HAP-1 (cell line): ENCODE measurements at regions not wholly inside any gene's neighbourhood (a gene's known extent, or its start where the extent isn't known, plus 50 kb on each side); places are given as distances from the start of the nearest gene placed in this dataset.
"Not testable (repeated sequence)": the region's sequence is repeated elsewhere in the genome, so short reads cannot be mapped to it uniquely, and the experiment has no call there.

ENCODE experiments used
- DNase-seq, 2 experiments: peaks; one replicate each; pipeline ENCODE4 v3.0.0-alpha.2; 2016 to 2020; ENCODE audit warnings: low spot score in 2 of 2
- H3K27me3 ChIP-seq: fragments of 250-450 bp; sonication (Bioruptor Pico); 2 replicates; pipeline ENCODE4 v1.5.1; 2020; ENCODE audit warnings: low read depth, mild to moderate bottlenecking, moderate library complexity
- H3K36me3 ChIP-seq: fragments of 250-450 bp; sonication (Bioruptor Pico); replicated peaks from 2 replicates; pipeline ENCODE4 v1.5.1; 2020; ENCODE audit warnings: mild to moderate bottlenecking
- H3K4me1 ChIP-seq: fragments of 250-450 bp; sonication (Bioruptor Pico); 2 replicates; pipeline ENCODE4 v1.5.1; 2020; ENCODE audit warnings: mild to moderate bottlenecking
- H3K4me3 ChIP-seq: fragments of 250-450 bp; sonication (Bioruptor Pico); 2 replicates; pipeline ENCODE4 v1.5.1; 2020; ENCODE audit warnings: mild to moderate bottlenecking, moderate library complexity
- H3K9me3 ChIP-seq: fragments of 250-450 bp; sonication (Bioruptor Pico); 2 replicates; pipeline ENCODE4 v1.5.1; 2020; ENCODE audit warnings: mild to moderate bottlenecking, moderate library complexity
- in situ Hi-C: fragments of 300-500 bp; cut with MboI; formaldehyde crosslinking; loops from 3 replicates; pipeline ENCODE4 v1.14.3; 2020; ENCODE audit warnings: low sequenced_read_pairs, inconsistent platforms, mixed read lengths

DNA sequence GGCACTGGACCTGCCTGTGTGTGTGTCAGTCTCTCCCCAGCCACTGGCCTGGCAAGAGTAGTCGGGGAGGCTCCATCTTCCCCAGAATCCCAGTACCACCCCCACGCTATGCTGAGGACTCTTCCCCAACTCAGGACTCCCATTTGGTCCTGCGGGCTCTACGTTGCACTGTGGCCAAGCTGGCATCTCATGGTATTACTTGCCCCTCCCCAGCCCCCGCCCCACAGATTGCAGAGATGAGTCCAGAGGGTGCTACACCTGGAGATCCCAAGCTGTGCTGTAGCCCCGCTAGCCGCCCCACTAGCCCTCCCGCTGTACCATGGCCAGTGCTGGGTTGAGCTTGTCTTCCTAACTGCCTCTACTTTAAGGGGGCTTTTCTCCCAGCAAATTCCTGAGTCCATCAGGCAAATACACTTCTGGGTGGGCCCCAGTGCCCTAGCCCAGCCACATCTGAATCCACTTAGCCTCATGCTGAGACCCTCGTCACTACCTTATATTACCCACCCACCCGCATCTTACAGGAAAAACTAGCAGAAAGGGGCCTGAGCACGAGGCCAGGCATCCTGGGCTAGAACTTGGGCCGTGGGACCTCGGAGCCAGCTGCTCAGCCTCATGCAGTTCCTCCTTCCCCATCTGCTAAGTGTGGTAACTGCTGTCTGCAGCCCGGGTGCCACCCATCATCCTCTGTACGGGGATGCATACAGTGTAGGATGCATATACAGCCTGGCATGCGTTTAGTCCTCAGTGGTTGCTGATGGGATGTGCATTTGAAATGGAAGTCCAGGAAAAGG is 65.8 kb upstream of the CACUL1 start:
- Histone ChIP-seq H3K9me3 (no peaks in the 10 kb centered on the region), H3K27me3 (no peaks in the 10 kb centered on the region), H3K4me1 (no peaks in the 10 kb centered on the region), H3K4me3 (no peak overlapping the region), H3K36me3 (no peaks in the 10 kb centered on the region)
- DNase-seq = no peak
- in situ Hi-C loops = no loop called here

GRCh38 chr10:118823256-118823907 is 68.6 kb upstream of the CACUL1 start:
- in situ Hi-C loops = no loop called here
- H3K4me3 ChIP-seq = no peak overlapping the region
- no peaks in the 10 kb centered on the region for H3K36me3 ChIP-seq
- no peaks in the 10 kb centered on the region for H3K27me3 ChIP-seq
- no peak for DNase-seq
- no peaks in the 10 kb centered on the region for H3K4me1 ChIP-seq
- no peaks in the 10 kb centered on the region for H3K9me3 ChIP-seq

GRCh38 chr10:118827053-118827452 is 72.3 kb upstream of the CACUL1 start:
- DNase-seq = no peak
- Histone ChIP-seq H3K27me3 (no peaks in the 10 kb centered on the region; the same call in 1 of the 2 replicates), H3K4me1 (no peaks in the 10 kb centered on the region), H3K4me3 (no peak overlapping the region), H3K36me3 (no peaks in the 10 kb centered on the region), H3K9me3 (no peaks in the 10 kb centered on the region)
- in situ Hi-C loops = no loop called here

DNA sequence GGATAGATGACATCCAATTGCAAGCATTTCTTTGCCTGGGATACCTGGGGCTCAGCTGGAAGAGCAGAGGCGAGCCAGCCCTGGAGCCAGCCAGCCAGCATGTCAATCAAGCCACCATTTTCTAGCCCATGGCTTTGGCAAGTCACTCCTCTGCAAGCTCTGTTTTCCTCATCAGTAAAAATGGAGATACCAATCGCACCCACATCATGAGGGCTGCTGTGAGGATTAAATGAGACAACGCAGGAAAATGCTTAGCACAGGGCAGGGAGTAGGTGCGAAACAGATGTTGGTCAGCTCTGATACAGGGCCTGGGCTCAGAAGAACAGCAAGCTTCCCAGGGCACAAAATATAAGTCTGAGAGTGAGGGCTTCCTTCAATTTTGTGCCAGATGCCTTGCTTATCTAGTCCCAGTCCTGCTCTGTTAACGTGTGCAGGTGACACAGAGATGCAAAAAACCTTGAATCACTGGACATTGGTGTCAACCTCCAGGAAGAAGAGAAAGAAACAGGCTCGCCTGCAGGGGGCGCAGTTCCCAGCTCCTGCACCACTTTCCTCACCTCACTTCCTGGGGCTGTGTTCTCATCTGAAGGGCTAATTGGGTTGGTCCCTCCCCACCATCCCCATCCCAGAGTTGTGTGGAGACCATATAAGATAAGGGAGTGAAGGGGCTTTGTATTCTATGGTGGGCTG is 72.8 kb upstream of the CACUL1 start:
- Histone ChIP-seq H3K4me1 (no peaks in the 10 kb centered on the region), H3K36me3 (no peaks in the 10 kb centered on the region), H3K4me3 (no peak overlapping the region), H3K27me3 (no peaks in the 10 kb centered on the region; the same call in 1 of the 2 replicates), H3K9me3 (no peaks in the 10 kb centered on the region)
- no peak for DNase-seq
- in situ Hi-C loops = no loop called here

- no peak for DNase-seq
- Histone ChIP-seq H3K4me3 (no peak overlapping the region), H3K4me1 (no peaks in the 10 kb centered on the region), H3K9me3 (no peaks in the 10 kb centered on the region), H3K27me3 (no peaks in the 10 kb centered on the region; the same call in 1 of the 2 replicates), H3K36me3 (no peaks in the 10 kb centered on the region)
- in situ Hi-C loops = no loop called here
Measured at GRCh38 chr10:118832241-118832651, 77.5 kb upstream of the CACUL1 start.

GRCh38 chr10:118834370-118834769 is 79.6 kb upstream of the CACUL1 start:
- in situ Hi-C loops, H3K36me3 ChIP-seq, H3K9me3 ChIP-seq, H3K4me1 ChIP-seq, H3K4me3 ChIP-seq, DNase-seq, H3K27me3 ChIP-seq: not testable (repeated sequence)

DNA sequence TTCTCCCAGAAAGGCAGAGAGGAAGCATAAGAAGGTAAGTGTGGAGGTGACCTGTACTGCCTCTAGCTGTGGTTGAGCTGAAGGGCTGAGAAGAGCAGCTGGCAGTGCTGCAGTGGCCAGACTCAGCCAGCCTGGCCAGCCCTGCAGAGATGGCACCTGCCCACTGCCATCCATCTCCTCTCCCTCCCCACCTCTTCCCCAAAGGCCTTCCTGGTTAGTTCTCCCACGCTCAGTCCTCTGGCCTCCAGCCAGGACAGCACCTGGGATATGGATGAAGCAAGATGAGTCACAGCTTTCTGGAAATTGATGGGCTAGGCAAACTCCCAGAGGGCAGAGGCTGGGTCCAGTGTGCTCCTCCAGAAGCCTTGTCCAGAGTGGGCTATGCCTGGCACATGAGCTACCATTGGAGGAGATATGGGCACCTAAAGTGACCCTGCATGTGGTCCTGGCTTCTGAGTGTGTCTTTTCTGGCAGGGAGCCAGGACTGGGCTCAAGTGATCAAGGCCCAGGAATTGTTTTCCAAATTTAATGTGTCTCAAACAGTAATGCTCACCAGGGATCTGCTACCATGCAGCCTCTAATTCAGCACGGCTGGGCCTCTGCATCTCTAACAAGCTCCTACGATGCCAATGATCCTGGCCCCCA is 81.0 kb upstream of the CACUL1 start:
- Histone ChIP-seq H3K4me1 (no peaks in the 10 kb centered on the region), H3K36me3 (no peaks in the 10 kb centered on the region), H3K4me3 (no peak overlapping the region), H3K27me3 (no peaks in the 10 kb centered on the region; the same call in 1 of the 2 replicates), H3K9me3 (no peaks in the 10 kb centered on the region)
- DNase-seq = no peak
- in situ Hi-C loops = no loop called here

GRCh38 chr10:118838364-118838763 is 83.6 kb upstream of the CACUL1 start:
- H3K4me3 ChIP-seq = no peak overlapping the region
- H3K36me3 ChIP-seq = no peaks in the 10 kb centered on the region
- H3K9me3 ChIP-seq = no peaks in the 10 kb centered on the region
- H3K27me3 ChIP-seq = no peaks in the 10 kb centered on the region
- H3K4me1 ChIP-seq = no peaks in the 10 kb centered on the region
- in situ Hi-C loops = no loop called here
- DNase-seq = no peak

DNA sequence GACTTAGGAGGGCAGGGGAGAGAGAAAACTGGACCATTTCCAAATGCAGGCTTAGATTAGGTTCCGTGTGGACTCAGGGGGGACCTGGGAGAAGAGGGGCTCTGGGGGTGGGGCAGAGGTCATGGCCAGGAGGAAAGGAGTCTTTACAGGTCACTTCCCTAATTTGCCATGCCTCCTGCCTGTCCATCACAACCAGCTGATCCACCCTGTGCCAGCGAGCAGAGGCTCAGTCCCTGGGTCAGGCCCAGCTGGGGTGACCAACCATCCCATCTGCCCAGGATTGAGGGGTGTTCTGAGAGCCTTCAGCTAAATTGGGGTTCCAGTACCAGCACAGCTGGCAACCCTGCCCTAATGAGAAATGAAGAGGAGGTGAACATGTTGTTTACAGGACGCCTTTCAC is 84.6 kb upstream of the CACUL1 start:
- no peaks in the 10 kb centered on the region for H3K9me3 ChIP-seq
- in situ Hi-C loops = no loop called here

GRCh38 chr10:118840071-118840775 is 85.5 kb upstream of the CACUL1 start:
- Histone ChIP-seq H3K4me3 (no peak overlapping the region), H3K36me3 (no peaks in the 10 kb centered on the region), H3K9me3 (no peaks in the 10 kb centered on the region), H3K27me3 (no peaks in the 10 kb centered on the region), H3K4me1 (no peaks in the 10 kb centered on the region)
- no peak for DNase-seq
- in situ Hi-C loops = no loop called here

More for the DNA sequence above, 84.6 kb upstream of the CACUL1 start:
- no peaks in the 10 kb centered on the region for H3K4me1 ChIP-seq
- H3K4me3 ChIP-seq = no peak overlapping the region
- DNase-seq = no peak
- H3K27me3 ChIP-seq = no peaks in the 10 kb centered on the region
- H3K36me3 ChIP-seq = no peaks in the 10 kb centered on the region

GRCh38 chr10:118840776-118841468 is 86.2 kb upstream of the CACUL1 start:
- no peaks in the 10 kb centered on the region for H3K4me1 ChIP-seq
- in situ Hi-C loops = no loop called here
- DNase-seq = no peak
- H3K9me3 ChIP-seq = no peaks in the 10 kb centered on the region
- H3K4me3 ChIP-seq = no peak overlapping the region
- no peaks in the 10 kb centered on the region for H3K36me3 ChIP-seq
- peaks cover 4% of the 10 kb centered on the region; the same call in 1 of the 2 replicates for H3K27me3 ChIP-seq

DNA sequence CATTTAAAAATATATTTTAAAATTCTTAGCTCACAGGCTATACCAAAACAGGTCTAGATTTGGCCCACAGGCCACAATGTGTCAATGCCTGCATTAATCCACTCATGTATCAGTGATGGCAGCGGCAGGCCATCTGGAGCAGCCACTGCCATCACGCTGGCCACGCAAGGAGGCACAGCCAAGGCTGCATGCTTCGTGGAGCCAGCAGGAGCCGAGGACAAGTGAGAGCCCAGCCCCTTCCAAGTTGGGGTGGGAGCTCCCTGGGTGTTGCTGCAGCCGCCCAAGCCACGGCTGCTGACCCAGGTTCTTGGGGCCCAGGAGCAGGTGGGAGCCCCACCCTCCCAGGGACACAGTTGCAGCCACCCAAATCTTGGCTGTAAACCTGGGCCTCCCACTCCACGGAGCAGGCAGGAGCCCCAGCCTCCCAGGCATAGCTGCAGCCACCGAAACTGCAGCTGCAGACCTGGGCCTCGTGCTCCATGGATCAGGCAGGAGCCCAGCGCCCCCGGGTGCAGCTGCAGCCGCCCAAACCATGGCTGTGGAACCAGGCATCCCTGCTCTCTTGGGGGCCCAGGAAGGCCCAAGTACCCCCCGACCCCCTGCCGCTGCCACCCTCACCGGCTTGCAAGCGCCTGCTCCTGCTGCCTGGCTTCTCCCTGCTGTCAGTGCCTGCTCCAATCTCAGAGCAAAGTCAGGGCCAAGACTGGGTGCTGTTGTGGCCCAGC is 87.3 kb upstream of the CACUL1 start:
- no peaks in the 10 kb centered on the region for H3K36me3 ChIP-seq
- peaks cover 15% of the 10 kb centered on the region for H3K27me3 ChIP-seq
- no peak for DNase-seq
- in situ Hi-C loops = no loop called here
- no peak overlapping the region for H3K4me3 ChIP-seq
- H3K9me3 ChIP-seq = no peaks in the 10 kb centered on the region
- no peaks in the 10 kb centered on the region for H3K4me1 ChIP-seq
